Cardiac muscle cell (in vitro differentiated cells and primary cell): ENCODE measurements at regions not wholly inside any gene's neighbourhood (a gene's known extent, or its start where the extent isn't known, plus 50 kb on each side); places are given as distances from the start of the nearest gene placed in this dataset.

Experiments used
- DNase-seq, 2 donors: peaks; one replicate each; pipeline versions ENCODE4 v3.0.0 to v3.0.0-alpha.2; 2010 to 2017; ENCODE audit warnings: low read depth in 1 of 2, low spot score in 1 of 2
- H3K27ac ChIP-seq: fragments of 200-600 bp; sonication (generic); 2 replicates; pipeline ENCODE4 v1.5.1; 2016
- H3K27me3 ChIP-seq: fragments of 200-600 bp; sonication (generic); 2 replicates; pipeline ENCODE4 v1.6.0; 2016; ENCODE audit warnings: control low read depth
- H3K36me3 ChIP-seq: fragments of 200-600 bp; sonication (generic); 2 replicates; pipeline ENCODE4 v1.5.1; 2016; ENCODE audit warnings: control low read depth
- H3K4me1 ChIP-seq: fragments of 200-600 bp; sonication (generic); 2 replicates; pipeline ENCODE4 v1.8.1; 2017; ENCODE audit warnings: low read depth, mild to moderate bottlenecking, mixed run types
- H3K4me3 ChIP-seq: fragments of 200-600 bp; sonication (generic); 2 replicates; pipeline ENCODE4 v1.5.1; 2016; ENCODE audit warnings: mild to moderate bottlenecking
- H3K9me3 ChIP-seq: fragments of 200-600 bp; sonication (generic); 2 replicates; pipeline ENCODE4 v1.5.1; 2017; ENCODE audit warnings: low read depth, mild to moderate bottlenecking, control low read depth
- CTCF ChIP-seq: IDR thresholded peaks from 2 replicates; pipeline ENCODE4 v1.5.1; 2012; ENCODE audit warnings: low read depth, mild to moderate bottlenecking, low read length

DNA sequence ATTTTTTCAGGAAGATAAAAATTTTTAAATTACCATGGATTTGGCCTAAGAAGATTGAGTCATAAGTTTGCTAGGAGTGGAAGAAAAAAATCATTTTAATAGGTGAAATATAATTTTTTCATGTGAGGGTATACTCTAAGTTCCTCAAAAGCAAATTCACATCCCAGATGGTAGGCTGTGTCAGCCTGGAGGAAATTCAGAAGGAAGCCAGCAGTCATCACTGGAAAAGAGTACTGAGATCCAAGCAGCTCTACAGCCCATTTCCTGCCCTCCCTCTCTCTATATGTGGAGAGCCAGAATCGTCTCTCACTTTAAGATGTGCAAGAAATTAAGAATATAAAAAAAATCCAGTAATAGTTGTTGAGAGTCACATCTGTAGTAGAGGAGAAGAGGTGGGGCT, 126.5 kb upstream of the CDH18 start:
- H3K27ac ChIP-seq = no peak overlapping the region
- no peaks in the 10 kb centered on the region for H3K36me3 ChIP-seq
- TF ChIP-seq CTCF = no peak
- no peaks in the 10 kb centered on the region for H3K27me3 ChIP-seq
- DNase-seq = peak in 1 of 2 donors; percentile 5
- no peaks in the 10 kb centered on the region for H3K4me1 ChIP-seq
- H3K4me3 ChIP-seq = no peak overlapping the region
- peaks cover 3% of the 10 kb centered on the region for H3K9me3 ChIP-seq

DNA sequence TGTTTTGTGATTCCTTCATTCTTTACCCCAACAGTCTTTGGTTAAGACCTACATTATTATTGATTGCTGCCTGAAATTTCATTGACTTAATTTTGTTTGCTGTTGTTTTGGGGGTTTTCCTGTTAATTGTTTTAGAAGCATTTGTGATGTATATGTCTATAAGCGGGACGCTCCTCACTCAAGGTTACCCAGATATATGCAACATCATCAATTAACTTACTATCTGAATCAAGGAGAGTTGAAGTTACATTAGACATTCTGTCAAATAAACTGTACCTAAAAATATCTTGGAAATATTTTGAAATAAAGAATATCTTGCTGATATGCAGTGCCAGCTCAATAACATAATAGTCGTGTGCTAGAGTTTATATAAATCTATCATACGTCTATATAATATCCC, 125.9 kb upstream of the CDH18 start:
- peaks cover 3% of the 10 kb centered on the region for H3K9me3 ChIP-seq
- no peaks in the 10 kb centered on the region for H3K36me3 ChIP-seq
- H3K4me3 ChIP-seq = no peak overlapping the region
- no peaks in the 10 kb centered on the region for H3K4me1 ChIP-seq
- no peak for DNase-seq
- no peaks in the 10 kb centered on the region for H3K27me3 ChIP-seq
- H3K27ac ChIP-seq = no peak overlapping the region
- TF ChIP-seq CTCF = no peak

DNA sequence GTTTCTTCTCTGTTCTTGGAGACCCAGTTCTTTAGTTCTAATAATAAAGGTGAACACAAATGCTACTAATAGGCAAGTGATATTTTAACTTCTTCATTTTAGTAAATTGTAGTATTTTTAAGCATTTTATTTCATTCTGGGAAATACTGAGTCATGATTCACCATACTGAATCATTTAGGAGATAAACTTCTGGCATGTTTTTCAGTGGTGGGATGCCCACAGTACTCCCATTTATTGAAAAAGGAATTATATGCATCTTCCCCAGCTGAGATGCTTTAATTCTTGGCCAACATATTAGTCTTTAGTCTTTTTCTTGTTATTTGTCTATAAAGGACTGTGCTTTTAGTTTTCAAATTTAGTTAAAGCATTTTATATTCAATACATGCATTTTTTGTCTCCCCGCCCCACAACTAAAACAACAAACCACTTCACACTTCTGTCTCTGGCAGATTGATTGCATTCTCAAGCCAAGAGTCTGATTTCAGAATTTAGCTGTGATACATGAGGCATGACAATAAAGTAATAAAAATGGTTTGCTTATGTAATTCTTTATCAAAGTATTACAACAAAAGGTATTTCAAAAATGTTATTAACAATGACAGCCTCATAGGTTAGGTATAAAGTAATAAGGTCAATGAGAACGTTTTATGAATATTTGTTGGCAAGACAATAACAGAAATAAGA, 125.2 kb upstream of the CDH18 start:
- Histone ChIP-seq H3K36me3 (no peaks in the 10 kb centered on the region), H3K27ac (no peak overlapping the region), H3K4me1 (no peaks in the 10 kb centered on the region), H3K9me3 (peaks cover 3% of the 10 kb centered on the region), H3K27me3 (no peaks in the 10 kb centered on the region), H3K4me3 (no peak overlapping the region)
- no peak for TF ChIP-seq CTCF
- peak in 1 of 2 donors; percentile 42 for DNase-seq

DNA sequence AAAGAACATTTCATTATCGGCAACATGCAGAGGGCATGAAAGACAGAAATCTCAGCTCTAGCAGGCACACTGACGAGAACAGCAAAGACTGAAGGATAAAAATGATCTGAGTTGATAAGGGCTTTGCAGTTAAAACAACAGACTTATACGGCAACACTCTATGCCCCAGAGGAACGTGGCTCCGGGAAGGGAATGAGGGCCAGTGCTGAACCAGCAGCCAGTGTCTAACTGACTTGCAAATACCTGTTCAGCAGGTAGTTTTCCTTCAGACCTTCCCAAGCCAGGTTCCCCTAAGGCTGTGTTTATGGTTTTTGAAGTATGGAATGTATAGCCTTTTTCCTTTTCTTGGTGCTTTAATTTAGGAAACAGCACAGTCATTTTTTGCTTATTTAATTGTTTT, 121.3 kb upstream of the CDH18 start:
- no peaks in the 10 kb centered on the region for H3K36me3 ChIP-seq
- TF ChIP-seq CTCF = no peak
- DNase-seq = no peak
- H3K27me3 ChIP-seq = no peaks in the 10 kb centered on the region
- H3K27ac ChIP-seq = no peak overlapping the region
- no peak overlapping the region for H3K4me3 ChIP-seq
- H3K4me1 ChIP-seq = no peaks in the 10 kb centered on the region
- H3K9me3 ChIP-seq = peaks cover 3% of the 10 kb centered on the region

DNA sequence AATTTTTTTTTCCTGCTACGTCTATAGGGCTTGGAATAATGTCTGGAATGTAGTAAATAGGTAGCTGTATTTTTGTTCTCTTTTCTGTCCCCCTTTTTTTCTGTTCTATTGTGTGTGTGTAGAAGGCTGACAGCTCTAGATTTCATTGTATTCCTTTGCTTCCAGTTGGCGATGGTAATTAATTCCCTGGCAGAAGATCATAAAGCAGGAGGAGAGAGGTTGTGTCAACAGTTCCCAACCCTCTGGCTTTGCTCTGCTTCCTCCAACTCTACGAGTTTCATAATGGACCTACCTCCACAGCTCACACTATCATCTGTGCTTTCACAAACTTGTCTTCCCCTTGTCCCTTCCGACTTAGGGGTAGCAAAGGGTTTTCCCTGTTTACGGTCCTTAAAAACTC, 117.9 kb upstream of the CDH18 start:
- Histone ChIP-seq H3K4me3 (no peak overlapping the region), H3K4me1 (no peaks in the 10 kb centered on the region), H3K36me3 (no peaks in the 10 kb centered on the region), H3K9me3 (no peaks in the 10 kb centered on the region), H3K27me3 (no peaks in the 10 kb centered on the region), H3K27ac (no peak overlapping the region)
- DNase-seq = no peak
- TF ChIP-seq CTCF = no peak
